ENCODE measurements at regions not wholly inside any gene's neighbourhood (a gene's known extent, or its start where the extent isn't known, plus 50 kb on each side); places are given as distances from the start of the nearest gene placed in this dataset.
A peak's percentile ranks its signal among the peaks of the same experiment; 100 is the strongest.

DNA sequence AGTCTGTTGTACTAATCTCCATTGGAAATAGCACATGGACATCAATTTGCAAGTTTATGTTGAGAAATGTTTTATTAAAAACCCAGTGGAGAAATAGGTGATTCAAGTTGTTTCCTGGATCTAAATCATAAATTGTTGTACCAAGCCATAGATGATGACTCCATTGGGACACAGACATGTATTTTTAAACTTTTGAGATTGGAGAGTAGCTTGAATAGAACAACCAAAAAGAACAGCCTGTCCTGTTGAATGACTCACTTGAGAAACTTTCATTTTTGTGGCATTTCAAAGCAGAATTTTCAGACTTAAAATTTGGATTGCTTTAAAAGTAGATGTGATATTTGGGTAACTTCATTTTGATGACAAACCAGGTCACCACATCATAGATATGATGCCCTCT lies 197.5 kb downstream of the GPAM start:
- no peaks in the 10 kb centered on the region for H3K4me1 ChIP-seq

DNA sequence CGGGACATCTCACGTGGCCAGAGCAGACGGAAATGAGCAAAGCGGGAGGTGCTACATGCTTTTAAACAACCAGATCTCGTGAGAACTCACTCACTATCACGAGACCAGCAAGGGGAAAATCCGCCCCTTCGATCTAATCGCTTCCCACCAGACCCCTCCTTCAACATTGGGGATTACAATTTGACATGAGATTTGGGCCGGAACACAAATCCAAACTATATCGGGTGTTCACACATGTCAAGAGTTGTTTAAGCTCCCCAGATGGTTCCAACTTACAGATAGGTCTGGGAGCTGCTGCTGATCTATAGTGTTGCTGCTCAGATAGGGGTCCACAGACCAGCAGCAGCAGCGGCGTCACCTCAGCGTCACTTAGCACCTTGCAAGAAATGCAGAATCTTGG lies 194.9 kb downstream of the GPAM start:
- TF ChIP-seq POLR2AphosphoS5 (IDR thresholded peaks at IDR 0.05) (no peak), POLR2A (IDR thresholded peaks at IDR 0.05) (no peak), EP300 (IDR thresholded peaks at IDR 0.05) (no peak)
- TF ChIP-seq, protein P1, sequence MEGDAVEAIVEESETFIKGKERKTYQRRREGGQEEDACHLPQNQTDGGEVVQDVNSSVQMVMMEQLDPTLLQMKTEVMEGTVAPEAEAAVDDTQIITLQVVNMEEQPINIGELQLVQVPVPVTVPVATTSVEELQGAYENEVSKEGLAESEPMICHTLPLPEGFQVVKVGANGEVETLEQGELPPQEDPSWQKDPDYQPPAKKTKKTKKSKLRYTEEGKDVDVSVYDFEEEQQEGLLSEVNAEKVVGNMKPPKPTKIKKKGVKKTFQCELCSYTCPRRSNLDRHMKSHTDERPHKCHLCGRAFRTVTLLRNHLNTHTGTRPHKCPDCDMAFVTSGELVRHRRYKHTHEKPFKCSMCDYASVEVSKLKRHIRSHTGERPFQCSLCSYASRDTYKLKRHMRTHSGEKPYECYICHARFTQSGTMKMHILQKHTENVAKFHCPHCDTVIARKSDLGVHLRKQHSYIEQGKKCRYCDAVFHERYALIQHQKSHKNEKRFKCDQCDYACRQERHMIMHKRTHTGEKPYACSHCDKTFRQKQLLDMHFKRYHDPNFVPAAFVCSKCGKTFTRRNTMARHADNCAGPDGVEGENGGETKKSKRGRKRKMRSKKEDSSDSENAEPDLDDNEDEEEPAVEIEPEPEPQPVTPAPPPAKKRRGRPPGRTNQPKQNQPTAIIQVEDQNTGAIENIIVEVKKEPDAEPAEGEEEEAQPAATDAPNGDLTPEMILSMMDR (IDR thresholded peaks at IDR 0.05) = no peak
- no peaks in the 10 kb centered on the region for H3K4me1 ChIP-seq
- H3K27ac ChIP-seq = no peak overlapping the region
- no peak for ATAC-seq (ENCODE audit: low FRiP score in 2 of 2)
- 79% methylated on average over 12 to 14 of the region's 14 CpGs for WGBS, 2 donors
- no peaks in the 10 kb centered on the region for H3K36me3 ChIP-seq
- H3K9me3 ChIP-seq = no peaks in the 10 kb centered on the region
- H3K27me3 ChIP-seq = no peaks in the 10 kb centered on the region
- no peak overlapping the region for H3K4me3 ChIP-seq
- no peak for DNase-seq

More for the DNA sequence above, 197.5 kb downstream of the GPAM start:
- H3K27ac ChIP-seq = no peak overlapping the region
- TF ChIP-seq, protein P1 (IDR thresholded peaks at IDR 0.05) = no peak
- TF ChIP-seq POLR2AphosphoS5 (IDR thresholded peaks at IDR 0.05) = no peak
- TF ChIP-seq EP300 (IDR thresholded peaks at IDR 0.05) = no peak
- TF ChIP-seq POLR2A (IDR thresholded peaks at IDR 0.05) = no peak
- no peaks in the 10 kb centered on the region for H3K9me3 ChIP-seq
- DNase-seq (no peak), ATAC-seq (ENCODE audit: low FRiP score in 2 of 2) (peak in 1 of 2 donors; percentile 85)
- H3K4me3 ChIP-seq = no peak overlapping the region
- H3K36me3 ChIP-seq = no peaks in the 10 kb centered on the region
- no peaks in the 10 kb centered on the region for H3K27me3 ChIP-seq

DNA sequence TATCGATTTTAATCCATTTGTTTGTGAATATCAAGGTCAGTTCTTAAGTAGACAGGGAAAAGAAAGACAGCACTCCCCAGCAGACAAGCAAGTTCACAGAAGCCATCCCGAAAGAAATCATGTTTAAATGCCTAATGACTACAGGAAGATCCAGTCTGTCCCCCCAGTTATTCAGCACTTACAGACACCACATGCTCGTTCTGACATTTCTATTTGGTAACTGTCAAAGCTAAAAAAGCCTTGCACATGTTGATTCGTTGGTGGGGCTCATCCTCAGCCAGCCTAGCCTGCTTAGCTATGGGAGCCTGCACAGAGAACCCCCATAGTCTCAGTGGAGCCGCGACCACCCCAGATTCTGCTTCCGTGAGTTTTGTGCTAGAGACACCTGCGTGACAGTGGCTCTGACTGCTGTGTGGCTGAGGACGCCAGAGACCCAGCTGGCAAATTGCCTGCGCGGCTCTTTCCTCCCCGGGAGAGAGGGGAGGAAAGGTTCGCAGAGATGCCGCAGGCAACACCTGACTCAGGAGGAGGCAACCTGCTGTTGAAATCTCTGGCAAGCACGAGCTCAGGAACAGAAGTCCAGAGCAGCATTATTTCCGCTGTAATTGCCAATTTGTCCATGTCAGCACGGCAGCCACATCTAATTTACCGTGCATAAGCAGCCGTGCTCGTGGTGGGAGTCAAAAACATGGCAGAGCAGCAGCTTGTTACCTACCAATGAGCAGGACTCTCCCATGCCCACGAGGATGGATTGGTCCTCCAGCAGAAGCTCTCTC lies 194.2 kb downstream of the GPAM start:
- ATAC-seq (ENCODE audit: low FRiP score in 2 of 2) (no peak), DNase-seq (peak in 1 of 2 donors; percentile 35)
- Histone ChIP-seq H3K4me1 (no peaks in the 10 kb centered on the region), H3K36me3 (no peaks in the 10 kb centered on the region), H3K9me3 (no peaks in the 10 kb centered on the region), H3K27ac (no peak overlapping the region), H3K4me3 (no peak overlapping the region), H3K27me3 (no peaks in the 10 kb centered on the region)
- WGBS, 2 donors = 69 to 71% methylated on average over 8 to 18 of the region's 21 CpGs
- TF ChIP-seq EP300 (IDR thresholded peaks at IDR 0.05) = no peak
- TF ChIP-seq, protein P1 (IDR thresholded peaks at IDR 0.05) = no peak

DNA sequence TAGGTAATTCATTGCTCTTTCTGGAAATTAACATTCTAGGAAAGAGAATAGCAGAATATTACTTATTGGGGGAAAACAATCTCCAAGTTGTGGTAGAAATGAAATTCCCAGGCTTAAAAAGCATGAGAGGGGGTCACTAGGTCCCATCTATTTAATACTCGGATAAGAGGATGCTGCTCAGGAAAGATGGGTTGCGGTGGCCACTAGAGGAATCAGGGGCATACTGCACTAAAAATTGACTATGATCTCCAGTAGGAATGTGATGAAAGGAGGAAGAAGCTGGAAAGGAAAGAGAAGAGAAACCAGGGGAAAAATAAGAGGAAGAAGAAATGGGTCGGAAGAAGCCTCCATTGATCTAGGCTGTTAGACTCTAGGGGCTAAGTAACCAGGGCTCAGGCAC lies 192.8 kb downstream of the GPAM start:
- ATAC-seq (ENCODE audit: low FRiP score in 2 of 2) (no peak), DNase-seq (no peak)
- H3K9me3 ChIP-seq = no peaks in the 10 kb centered on the region
- H3K27me3 ChIP-seq = no peaks in the 10 kb centered on the region
- no peaks in the 10 kb centered on the region for H3K4me1 ChIP-seq
- H3K36me3 ChIP-seq = no peaks in the 10 kb centered on the region
- no peak overlapping the region for H3K4me3 ChIP-seq
- H3K27ac ChIP-seq = no peak overlapping the region
- TF ChIP-seq POLR2AphosphoS5 (IDR thresholded peaks at IDR 0.05) (no peak), EP300 (IDR thresholded peaks at IDR 0.05) (no peak), POLR2A (IDR thresholded peaks at IDR 0.05) (no peak)
- TF ChIP-seq, protein P1 (IDR thresholded peaks at IDR 0.05) = no peak
- 74 to 78% methylated on average over 3 of the region's 3 CpGs for WGBS, 2 donors

DNA sequence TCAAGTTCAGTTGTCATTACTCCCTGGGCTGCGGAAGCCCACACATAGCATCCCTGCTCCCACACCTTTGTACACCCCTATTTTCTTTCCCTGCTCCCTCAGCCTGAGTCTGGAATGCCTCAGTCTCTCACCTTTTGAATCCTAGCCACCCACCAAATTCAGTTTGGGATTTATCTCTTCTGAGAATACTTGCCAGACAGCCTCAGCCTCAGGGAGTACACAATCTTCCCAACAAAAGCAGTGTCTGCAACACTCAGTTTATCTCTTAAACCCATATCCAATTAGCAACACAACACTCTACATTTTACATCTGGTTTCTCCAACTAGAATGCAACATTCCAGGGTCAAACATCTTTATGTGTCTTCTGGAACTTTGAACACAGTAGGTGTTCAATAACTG lies 190.2 kb downstream of the GPAM start:
- WGBS, 2 donors = 89 to 100% methylated on average over 1 of the region's 1 CpG
- no peak overlapping the region for H3K4me3 ChIP-seq
- no peaks in the 10 kb centered on the region for H3K4me1 ChIP-seq
- H3K36me3 ChIP-seq = no peaks in the 10 kb centered on the region
- H3K27me3 ChIP-seq = no peaks in the 10 kb centered on the region
- TF ChIP-seq EP300 (IDR thresholded peaks at IDR 0.05) = no peak
- TF ChIP-seq POLR2AphosphoS5 (IDR thresholded peaks at IDR 0.05) = no peak
- no peak overlapping the region for H3K27ac ChIP-seq
- no peak for DNase-seq
- H3K9me3 ChIP-seq = no peaks in the 10 kb centered on the region
- ATAC-seq (ENCODE audit: low FRiP score in 2 of 2) = no peak

All from upper lobe of left lung (tissue), 6 donors.